C4-2B (cell line): ENCODE measurements at regions not wholly inside any gene's neighbourhood (a gene's known extent, or its start where the extent isn't known, plus 50 kb on each side); places are given as distances from the start of the nearest gene placed in this dataset.

Experiments
- CTCF ChIP-seq: fragments of 450-650 bp; conservative IDR thresholded peaks from 2 replicates; pipeline ENCODE4 v1.5.1; 2017; ENCODE audit warnings: mild to moderate bottlenecking
- ZFX ChIP-seq: fragments of 450-650 bp; IDR thresholded peaks from 2 replicates; pipeline ENCODE4 v1.6.1; 2017

GRCh38 chr7:25786936-25787335, 365.1 kb upstream of the NFE2L3 start:
- TF ChIP-seq CTCF = no peak
- TF ChIP-seq ZFX = no peak
